Activated CD4-positive, alpha-beta memory T cell treated with anti-CD3 and anti-CD28 coated beads, Interleukin-2, amount 10 ng/mL, durations not matched to agents 7 days and 5 days (primary cell): ENCODE measurements at regions not wholly inside any gene's neighbourhood (a gene's known extent, or its start where the extent isn't known, plus 50 kb on each side); places are given as distances from the start of the nearest gene placed in this dataset.
"Not testable (repeated sequence)": the region's sequence is repeated elsewhere in the genome, so short reads cannot be mapped to it uniquely, and the experiment has no call there.

Source experiments
- CTCF ChIA-PET: fragments of 350-600 bp; sonication (Branson Sonifier 250); formaldehyde crosslinking; loops from one replicate; lab custom pipeline; 2021; ENCODE audit warnings: antibody characterized with exemption, inconsistent platforms; lab: Charles Lee
- POLR2A ChIA-PET: fragments of 350-600 bp; sonication (Branson Sonifier 250); formaldehyde crosslinking; loops from one replicate; lab custom pipeline; 2021; ENCODE audit warnings: antibody characterized with exemption; lab: Charles Lee
- DNase-seq: peaks from one replicate; pipeline ENCODE4 v3.0.0-alpha.2; 2020
- H3K27ac Mint-ChIP-seq: one replicate; pipeline ENCODE4 v1.8.0; 2021; ENCODE audit warnings: mild to moderate bottlenecking, mixed read lengths
- H3K27me3 Mint-ChIP-seq: one replicate; pipeline ENCODE4 v1.8.0; 2021; ENCODE audit warnings: mixed read lengths
- H3K36me3 Mint-ChIP-seq: one replicate; pipeline ENCODE4 v1.8.0; 2021; ENCODE audit warnings: low read depth, mixed read lengths
- H3K4me1 Mint-ChIP-seq: one replicate; pipeline ENCODE4 v1.8.0; 2021; ENCODE audit warnings: mixed read lengths
- H3K4me3 Mint-ChIP-seq: one replicate; pipeline ENCODE4 v1.8.0; 2021; ENCODE audit warnings: mild to moderate bottlenecking, mixed read lengths
- H3K9me3 Mint-ChIP-seq: one replicate; pipeline ENCODE4 v1.8.0; 2021; ENCODE audit warnings: mixed read lengths

- POLR2A ChIA-PET: no interaction called here
- no peak for DNase-seq
- no peaks in the 10 kb centered on the region for H3K27me3 Mint-ChIP-seq
- CTCF ChIA-PET: no interaction called here
- H3K27ac Mint-ChIP-seq: no peak overlapping the region
- no peak overlapping the region for H3K4me3 Mint-ChIP-seq
- H3K4me1 Mint-ChIP-seq: no peaks in the 10 kb centered on the region
- H3K36me3 Mint-ChIP-seq: no peaks in the 10 kb centered on the region
- peaks cover 3% of the 10 kb centered on the region for H3K9me3 Mint-ChIP-seq
These were observed 710.4 kb downstream of the RNF144A start for GRCh38 chr2:7627583-7627982.

- no peaks in the 10 kb centered on the region for H3K27me3 Mint-ChIP-seq
- DNase-seq: no peak
- H3K27ac Mint-ChIP-seq: no peak overlapping the region
- H3K36me3 Mint-ChIP-seq: no peaks in the 10 kb centered on the region
- ChIA-PET POLR2A (no interaction called here), CTCF (interaction anchor here (1.4 kb wide), 1 partner anchor 205 kb away, joined by 3 read pairs; no protein-coding TSS in a partner anchor)
- H3K4me3 Mint-ChIP-seq: no peak overlapping the region
- H3K9me3 Mint-ChIP-seq: peaks cover 9% of the 10 kb centered on the region
- no peaks in the 10 kb centered on the region for H3K4me1 Mint-ChIP-seq
These were observed 715.2 kb downstream of the RNF144A start for GRCh38 chr2:7632420-7632819.

DNA sequence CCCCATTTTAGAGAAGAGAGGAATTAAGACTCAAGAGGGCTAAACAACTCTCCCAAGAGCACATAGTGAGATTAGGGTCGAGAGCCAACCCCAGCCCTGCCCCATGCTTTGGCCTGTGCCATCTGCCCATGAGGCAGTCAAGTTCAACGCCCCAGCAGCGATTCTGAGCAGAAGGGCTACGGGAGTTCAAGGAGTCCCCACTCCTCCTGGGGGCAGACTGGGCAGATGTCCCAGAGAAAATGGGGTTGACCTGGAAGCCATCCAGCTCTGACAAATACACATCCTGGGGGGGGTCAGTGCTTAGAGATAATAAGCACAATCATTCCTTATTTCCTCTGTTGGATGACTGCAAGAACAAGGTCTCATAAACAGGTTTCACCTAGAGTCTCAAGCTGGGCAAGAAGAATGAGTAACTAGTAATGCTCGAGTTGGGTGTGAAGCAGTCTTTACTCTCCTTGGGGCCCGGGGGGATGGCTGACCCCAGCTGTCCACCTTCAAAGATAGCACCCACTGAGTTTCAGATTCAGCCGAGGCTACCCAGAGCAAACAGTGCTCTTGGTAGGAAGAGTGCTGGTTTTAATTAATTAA, 716.4 kb downstream of the RNF144A start:
- DNase-seq: no peak
- ChIA-PET POLR2A (no interaction called here), CTCF (no interaction called here)
- no peaks in the 10 kb centered on the region for H3K4me1 Mint-ChIP-seq
- H3K27me3 Mint-ChIP-seq: peaks cover 1% of the 10 kb centered on the region
- H3K4me3 Mint-ChIP-seq: no peak overlapping the region
- no peak overlapping the region for H3K27ac Mint-ChIP-seq
- H3K36me3 Mint-ChIP-seq: no peaks in the 10 kb centered on the region
- H3K9me3 Mint-ChIP-seq: peaks cover 9% of the 10 kb centered on the region

DNA sequence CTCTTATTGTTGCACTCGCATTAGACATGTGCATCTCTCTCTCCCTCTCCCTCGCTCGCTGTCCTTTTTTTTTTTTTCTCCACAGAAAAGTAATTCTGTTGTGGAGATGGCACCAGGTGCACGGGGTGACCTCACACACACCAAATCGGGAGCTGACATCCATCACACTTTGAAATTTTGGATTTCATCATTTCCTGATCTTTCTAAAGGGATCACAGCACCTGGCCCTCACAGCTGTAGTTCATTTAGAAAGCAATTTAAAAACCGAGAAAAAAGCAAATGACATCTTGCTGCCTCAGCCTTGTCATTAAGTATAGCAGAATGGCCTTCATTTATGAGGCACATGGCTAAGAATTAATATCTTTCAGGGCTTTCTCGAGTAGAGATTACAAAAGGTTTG, 717.2 kb downstream of the RNF144A start:
- DNase-seq: no peak
- peaks cover 1% of the 10 kb centered on the region for H3K27me3 Mint-ChIP-seq
- H3K36me3 Mint-ChIP-seq: no peaks in the 10 kb centered on the region
- no peak overlapping the region for H3K4me3 Mint-ChIP-seq
- H3K4me1 Mint-ChIP-seq: no peaks in the 10 kb centered on the region
- POLR2A ChIA-PET: no interaction called here
- CTCF ChIA-PET: no interaction called here
- peaks cover 9% of the 10 kb centered on the region for H3K9me3 Mint-ChIP-seq
- H3K27ac Mint-ChIP-seq: no peak overlapping the region

- DNase-seq: no peak
- peaks cover 18% of the 10 kb centered on the region for H3K36me3 Mint-ChIP-seq
- peaks cover 1% of the 10 kb centered on the region for H3K27me3 Mint-ChIP-seq
- no peak overlapping the region for H3K27ac Mint-ChIP-seq
- H3K9me3 Mint-ChIP-seq: peaks cover 30% of the 10 kb centered on the region
- ChIA-PET POLR2A (no interaction called here), CTCF (interaction anchor here (1.0 kb wide), 2 partner anchors 9 to 18 kb away, joined by 3 read pairs; no protein-coding TSS in a partner anchor)
- H3K4me1 Mint-ChIP-seq: no peaks in the 10 kb centered on the region
- H3K4me3 Mint-ChIP-seq: no peak overlapping the region
These were observed 722.3 kb downstream of the RNF144A start for GRCh38 chr2:7639476-7639875.

GRCh38 chr2:7641272-7641671, 724.1 kb downstream of the RNF144A start:
- H3K4me1 Mint-ChIP-seq, POLR2A ChIA-PET, H3K4me3 Mint-ChIP-seq, H3K27me3 Mint-ChIP-seq, CTCF ChIA-PET, DNase-seq, H3K27ac Mint-ChIP-seq: not testable (repeated sequence)
- peaks cover 18% of the 10 kb centered on the region for H3K36me3 Mint-ChIP-seq
- H3K9me3 Mint-ChIP-seq: peaks cover 30% of the 10 kb centered on the region

- H3K27ac Mint-ChIP-seq: no peak overlapping the region
- no peak for DNase-seq
- peaks cover 14% of the 10 kb centered on the region for H3K4me1 Mint-ChIP-seq
- no peaks in the 10 kb centered on the region for H3K27me3 Mint-ChIP-seq
- peaks cover 20% of the 10 kb centered on the region for H3K36me3 Mint-ChIP-seq
- H3K9me3 Mint-ChIP-seq: peaks cover 31% of the 10 kb centered on the region
- no peak overlapping the region for H3K4me3 Mint-ChIP-seq
- ChIA-PET CTCF (no interaction called here), POLR2A (no interaction called here)
These were observed 728.8 kb downstream of the RNF144A start for GRCh38 chr2:7646024-7646423.

- Mint-ChIP-seq H3K9me3 (peaks cover 30% of the 10 kb centered on the region), H3K27ac (no peak overlapping the region), H3K4me1 (peaks cover 14% of the 10 kb centered on the region), H3K27me3 (no peaks in the 10 kb centered on the region), H3K4me3 (no peak overlapping the region), H3K36me3 (peaks cover 20% of the 10 kb centered on the region)
- ChIA-PET POLR2A (no interaction called here), CTCF (interaction anchor here (0.6 to 1.3 kb wide), 2 partner anchors 25 to 1034 kb away, joined by 4 to 6 read pairs; no protein-coding TSS in a partner anchor)
- no peak for DNase-seq
These were observed 729.4 kb downstream of the RNF144A start for GRCh38 chr2:7646661-7647060.

DNA sequence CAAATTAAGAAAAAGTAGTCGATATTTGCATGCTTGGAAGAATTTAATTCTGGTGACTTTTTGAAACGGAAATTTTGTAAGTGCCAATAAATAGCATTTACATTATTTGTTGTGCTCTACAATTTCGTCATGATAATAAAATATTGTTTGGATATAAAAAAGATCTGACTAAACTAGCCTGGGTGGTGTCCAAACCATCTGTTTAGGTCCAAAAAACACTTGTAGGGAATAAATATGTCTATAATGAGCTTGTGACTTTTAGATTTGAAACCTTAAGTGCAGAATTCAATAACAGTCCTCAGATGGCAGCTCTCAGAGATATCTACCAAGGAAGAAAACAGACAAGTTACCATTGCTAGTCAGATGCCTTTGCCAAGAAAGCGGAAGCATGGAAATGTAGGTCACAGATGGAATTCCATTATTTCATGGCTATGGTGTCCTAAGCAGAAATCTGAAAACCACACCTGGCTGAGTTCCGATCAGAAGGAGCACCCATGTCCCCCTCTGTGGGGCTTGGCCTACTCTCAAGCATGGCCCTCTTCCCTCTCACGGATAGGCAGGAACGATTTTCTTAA, 731.1 kb downstream of the RNF144A start:
- Mint-ChIP-seq H3K36me3 (peaks cover 15% of the 10 kb centered on the region), H3K4me1 (peaks cover 14% of the 10 kb centered on the region), H3K27me3 (no peaks in the 10 kb centered on the region), H3K27ac (no peak overlapping the region), H3K4me3 (no peak overlapping the region), H3K9me3 (peaks cover 24% of the 10 kb centered on the region)
- no peak for DNase-seq
- ChIA-PET POLR2A (no interaction called here), CTCF (no interaction called here)

DNA sequence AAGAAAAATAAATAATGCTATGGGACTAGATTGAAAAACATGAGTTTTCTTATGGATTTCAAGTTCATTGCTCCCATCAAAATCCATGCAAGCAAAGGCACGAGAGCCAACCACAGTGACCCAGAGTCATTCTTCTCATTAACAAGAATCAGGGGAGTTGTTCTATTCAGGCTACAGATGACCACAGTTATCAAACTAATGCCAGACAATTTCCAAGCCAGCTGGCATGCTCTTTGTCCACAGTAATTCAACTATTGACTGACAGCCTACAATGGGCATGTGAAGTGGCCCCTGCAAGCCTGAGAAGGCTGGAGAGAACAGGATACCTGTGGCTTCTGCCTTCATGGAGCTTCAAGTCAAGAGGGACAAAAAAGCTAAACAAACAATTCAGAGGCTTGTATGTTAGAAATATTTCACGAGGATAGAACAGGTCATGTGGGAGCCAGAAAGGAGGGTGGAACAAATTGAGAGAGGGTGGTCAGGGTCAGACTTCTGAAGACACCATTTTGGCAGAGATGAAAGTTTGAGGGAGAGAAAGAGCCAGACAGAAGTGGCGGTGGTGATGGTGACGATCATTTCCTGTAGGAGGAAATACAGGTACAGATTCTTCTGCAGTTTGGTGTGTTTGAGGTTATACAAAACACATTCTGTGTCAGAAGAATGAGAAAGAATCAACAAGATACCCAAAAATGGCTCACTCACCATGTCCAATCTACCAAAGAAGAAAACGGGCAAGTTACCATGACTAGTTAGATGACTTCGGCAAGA, 732.4 kb downstream of the RNF144A start:
- no peak overlapping the region for H3K4me3 Mint-ChIP-seq
- CTCF ChIA-PET: no interaction called here
- peaks cover 14% of the 10 kb centered on the region for H3K4me1 Mint-ChIP-seq
- peaks cover 28% of the 10 kb centered on the region for H3K9me3 Mint-ChIP-seq
- peak overlapping the region; percentile 63 for H3K27ac Mint-ChIP-seq
- H3K36me3 Mint-ChIP-seq: peaks cover 11% of the 10 kb centered on the region
- POLR2A ChIA-PET: interaction anchor here (0.9 kb wide), 1 partner anchor 75 kb away, joined by 3 read pairs; no protein-coding TSS in a partner anchor
- H3K27me3 Mint-ChIP-seq: no peaks in the 10 kb centered on the region
- DNase-seq: peak; percentile 28

- peaks cover 19% of the 10 kb centered on the region for H3K4me1 Mint-ChIP-seq
- no peak overlapping the region for H3K4me3 Mint-ChIP-seq
- peaks cover 30% of the 10 kb centered on the region for H3K9me3 Mint-ChIP-seq
- ChIA-PET CTCF (no interaction called here), POLR2A (no interaction called here)
- H3K27ac Mint-ChIP-seq: no peak overlapping the region
- no peak for DNase-seq
- no peaks in the 10 kb centered on the region for H3K27me3 Mint-ChIP-seq
- peaks cover 12% of the 10 kb centered on the region for H3K36me3 Mint-ChIP-seq
These were observed 736.4 kb downstream of the RNF144A start for GRCh38 chr2:7653617-7654016.

- Mint-ChIP-seq H3K4me3 (no peak overlapping the region), H3K36me3 (peaks cover 19% of the 10 kb centered on the region), H3K9me3 (peaks cover 33% of the 10 kb centered on the region), H3K27ac (no peak overlapping the region), H3K27me3 (no peaks in the 10 kb centered on the region), H3K4me1 (peaks cover 9% of the 10 kb centered on the region)
- no peak for DNase-seq
- ChIA-PET CTCF (no interaction called here), POLR2A (interaction anchor here (1.4 kb wide), 1 partner anchor 70 kb away, joined by 3 read pairs; no protein-coding TSS in a partner anchor)
These were observed 738.4 kb downstream of the RNF144A start for GRCh38 chr2:7655629-7656028.

GRCh38 chr2:7657526-7657925, 740.3 kb downstream of the RNF144A start:
- H3K9me3 Mint-ChIP-seq: peaks cover 34% of the 10 kb centered on the region
- ChIA-PET POLR2A (interaction anchor here (1.1 to 1.8 kb wide), 5 partner anchors 14 to 207 kb away, joined by 3 to 9 read pairs (median 4); no protein-coding TSS in a partner anchor), CTCF (interaction anchor here (1.0 kb wide), 1 partner anchor 18 kb away, joined by 3 read pairs; no protein-coding TSS in a partner anchor)
- peaks cover 24% of the 10 kb centered on the region for H3K36me3 Mint-ChIP-seq
- peak overlapping the region; percentile 35 for H3K4me3 Mint-ChIP-seq
- not testable (repeated sequence) for H3K27me3 Mint-ChIP-seq, H3K4me1 Mint-ChIP-seq, DNase-seq
- H3K27ac Mint-ChIP-seq: peak overlapping the region; percentile 21
